Stimulated activated CD4-positive, alpha-beta T cell treated with anti-CD3 and anti-CD28 coated beads, Interleukin-2, amount 100 ng/mL, for 48 hours (primary cell): ENCODE measurements at regions not wholly inside any gene's neighbourhood (a gene's known extent, or its start where the extent isn't known, plus 50 kb on each side); places are given as distances from the start of the nearest gene placed in this dataset.

Experiments
- DNase-seq, 2 donors: peaks; one replicate each; pipeline ENCODE4 v3.0.0-alpha.2; 2020

GRCh38 chr10:8722835-8723234, 668.3 kb downstream of the GATA3 start:
- DNase-seq: no peak

GRCh38 chr10:8725343-8725742, 670.9 kb downstream of the GATA3 start:
- DNase-seq: no peak

GRCh38 chr10:8726084-8726778, 671.7 kb downstream of the GATA3 start:
- no peak for DNase-seq

- no peak for DNase-seq
These were observed 672.2 kb downstream of the GATA3 start for GRCh38 chr10:8726779-8727084.

GRCh38 chr10:8731121-8732095, 676.9 kb downstream of the GATA3 start:
- no peak for DNase-seq

GRCh38 chr10:8738987-8739386, 684.5 kb downstream of the GATA3 start:
- DNase-seq: no peak

- no peak for DNase-seq
These were observed 697.8 kb downstream of the GATA3 start for GRCh38 chr10:8752146-8752843.

- DNase-seq: no peak
These were observed 703.5 kb downstream of the GATA3 start for GRCh38 chr10:8758029-8758428.

GRCh38 chr10:8766899-8767298, 712.4 kb downstream of the GATA3 start:
- DNase-seq: no peak

- no peak for DNase-seq
These were observed 713.1 kb downstream of the GATA3 start for GRCh38 chr10:8767591-8767990.

- DNase-seq: no peak
These were observed 713.9 kb downstream of the GATA3 start for GRCh38 chr10:8768341-8768740.

- DNase-seq: no peak
These were observed 714.4 kb downstream of the GATA3 start for GRCh38 chr10:8768852-8769251.

- no peak for DNase-seq
These were observed 722.6 kb downstream of the GATA3 start for GRCh38 chr10:8776926-8777622.

- DNase-seq: no peak
These were observed 724.2 kb downstream of the GATA3 start for GRCh38 chr10:8778713-8779112.

- DNase-seq: no peak
These were observed 733.2 kb downstream of the GATA3 start for GRCh38 chr10:8787649-8788048.

GRCh38 chr10:8790390-8790789, 735.9 kb downstream of the GATA3 start:
- DNase-seq: no peak

- no peak for DNase-seq
These were observed 740.4 kb downstream of the GATA3 start for GRCh38 chr10:8794860-8795259.

GRCh38 chr10:8800426-8800825, 745.9 kb downstream of the GATA3 start:
- DNase-seq: no peak

GRCh38 chr10:8803992-8804391, 749.5 kb downstream of the GATA3 start:
- no peak for DNase-seq

- no peak for DNase-seq
These were observed 756.2 kb downstream of the GATA3 start for GRCh38 chr10:8810677-8811076.

GRCh38 chr10:8811201-8811600, 756.7 kb downstream of the GATA3 start:
- no peak for DNase-seq

- no peak for DNase-seq
These were observed 761.5 kb downstream of the GATA3 start for GRCh38 chr10:8815969-8816368.

- no peak for DNase-seq
These were observed 762.8 kb downstream of the GATA3 start for GRCh38 chr10:8817299-8817698.
